Panc1 (cell line): ENCODE measurements at regions not wholly inside any gene's neighbourhood (a gene's known extent, or its start where the extent isn't known, plus 50 kb on each side); places are given as distances from the start of the nearest gene placed in this dataset.

Experiments
- ATAC-seq: fragments of 200-7000 bp; cut with Tn5 transposase; 2 replicates; pipeline ENCODE4 v1.9.1; 2020; ENCODE audit warnings: mild to moderate bottlenecking, moderate library complexity
- BruUV-seq: library from RNA; stranded (reverse); fragments of 400-500 nt; replicated peaks from 2 replicates; lab custom pipeline; 2021; lab: Mats Ljungman, UMichigan
- CTCF ChIA-PET: fragments of 300-600 bp; sonication (Branson Sonifier 250); formaldehyde crosslinking; loops from one replicate; lab custom pipeline; 2022; ENCODE audit warnings: antibody characterized with exemption; lab: Charles Lee
- POLR2A ChIA-PET: fragments of 300-600 bp; sonication (Branson Sonifier 250); formaldehyde crosslinking; loops from one replicate; lab custom pipeline; 2022; ENCODE audit warnings: antibody characterized with exemption; lab: Charles Lee
- DNase-seq: peaks from one replicate; pipeline ENCODE4 v3.0.0-alpha.2; 2010; ENCODE audit warnings: low read depth, low spot score
- H3K27ac ChIP-seq: 2 replicates; pipeline ENCODE4 v1.5.1; 2011; ENCODE audit warnings: mild to moderate bottlenecking, low read length, inconsistent platforms
- H3K27me3 ChIP-seq: fragments of 200-500 bp; sonication (Bioruptor generic); 2 replicates; pipeline ENCODE4 v1.6.0; 2014; ENCODE audit warnings: low read length, inconsistent platforms; ENCODE audit not compliant: control insufficient read depth, insufficient read depth
- H3K36me3 ChIP-seq: fragments of 200-500 bp; sonication (Bioruptor generic); 2 replicates; pipeline ENCODE4 v1.5.1; 2014; ENCODE audit warnings: inconsistent platforms, mild to moderate bottlenecking, low read length, moderate library complexity; ENCODE audit not compliant: control insufficient read depth, insufficient read depth
- H3K4me1 ChIP-seq: 2 replicates; pipeline ENCODE4 v1.5.1; 2011; ENCODE audit warnings: inconsistent platforms, mild to moderate bottlenecking, low read length, moderate library complexity; ENCODE audit not compliant: control insufficient read depth, insufficient read depth
- H3K4me3 ChIP-seq, 2 experiments: 2 replicates each; pipeline ENCODE4 v1.5.1; 2011 to 2012; ENCODE audit warnings: low read depth in 2 of 2, low read length in 2 of 2, mild to moderate bottlenecking in 2 of 2, inconsistent platforms in 1 of 2, moderate library complexity in 1 of 2
- H3K9me3 ChIP-seq: fragments of 200-500 bp; sonication (Bioruptor generic); 2 replicates; pipeline ENCODE4 v1.5.1; 2014; ENCODE audit warnings: low read depth, mild to moderate bottlenecking, inconsistent platforms, low read length, moderate library complexity; ENCODE audit not compliant: control insufficient read depth, insufficient read depth
- CTCF ChIP-seq: fragments of 450-650 bp; IDR thresholded peaks from 2 replicates; pipeline ENCODE4 v1.5.1; 2017; ENCODE audit warnings: mild to moderate bottlenecking
- POLR2AphosphoS5 ChIP-seq: IDR thresholded peaks from 2 replicates; pipeline ENCODE4 v1.6.1; 2012; ENCODE audit warnings: mild to moderate bottlenecking, low read depth, low read length, moderate library complexity
- REST ChIP-seq, 2 experiments: IDR thresholded peaks; 2 replicates each; pipeline ENCODE4 v1.6.1; 2011 to 2012; ENCODE audit warnings: low read depth in 2 of 2, control low read depth in 1 of 2, low read length in 1 of 2, mild to moderate bottlenecking in 1 of 2, moderate library complexity in 1 of 2; ENCODE audit not compliant: insufficient read depth in 1 of 2
- SIN3A ChIP-seq: IDR thresholded peaks from 2 replicates; pipeline ENCODE4 v1.6.1; 2012; ENCODE audit warnings: low read depth, mild to moderate bottlenecking, low read length, moderate library complexity, borderline replicate concordance; ENCODE audit not compliant: insufficient read depth
- TCF7L2 ChIP-seq: IDR thresholded peaks from 2 replicates; pipeline ENCODE4 v1.6.1; 2011; ENCODE audit warnings: mild to moderate bottlenecking, low read depth, low read length, inconsistent platforms
- in situ Hi-C: cut with HindIII; loops from 2 replicates; pipeline ENCODE4 v1.10.0; 2016; ENCODE audit warnings: low sequenced_read_pairs, low pct_unique_long_range_greater_than_20kb
- intact Hi-C: fragments of 100-400 bp; cut with micrococcal nuclease; formaldehyde crosslinking; loops from one replicate; pipeline ENCODE4 v1.10.0; 2022; ENCODE audit not compliant: unreplicated experiment

GRCh38 chr3:22231061-22231460 is 480.1 kb upstream of the ZNF385D start:
- Histone ChIP-seq H3K9me3 (no peaks in the 10 kb centered on the region), H3K27me3 (no peaks in the 10 kb centered on the region), H3K4me1 (no peaks in the 10 kb centered on the region), H3K27ac (no peak overlapping the region), H3K36me3 (no peaks in the 10 kb centered on the region), H3K4me3 (no peak overlapping the region)
- ATAC-seq (no peak), DNase-seq (no peak)
- CTCF ChIA-PET: no interaction called here
- POLR2A ChIA-PET: no interaction called here
- no TSS peak for BruUV-seq
- TF ChIP-seq SIN3A: no peak
- TF ChIP-seq REST (IDR thresholded peaks at IDR 0.05; ENCODE audit: insufficient read depth in 1 of 2, low read depth in 2 of 2, low read length in 1 of 2): no peak
- TF ChIP-seq CTCF: no peak
- TF ChIP-seq POLR2AphosphoS5: no peak
- TF ChIP-seq TCF7L2: no peak
- intact Hi-C loops (no loop called here), in situ Hi-C loops (no loop called here)

GRCh38 chr3:22236490-22237270 is 485.7 kb upstream of the ZNF385D start:
- ChIA-PET POLR2A (no interaction called here), CTCF (no interaction called here)
- Histone ChIP-seq H3K27ac (no peak overlapping the region), H3K4me3 (no peak overlapping the region), H3K9me3 (no peaks in the 10 kb centered on the region), H3K4me1 (no peaks in the 10 kb centered on the region), H3K36me3 (no peaks in the 10 kb centered on the region), H3K27me3 (no peaks in the 10 kb centered on the region)
- ATAC-seq (no peak), DNase-seq (no peak)
- no peak for TF ChIP-seq TCF7L2
- TF ChIP-seq SIN3A: no peak
- no peak for TF ChIP-seq REST (IDR thresholded peaks at IDR 0.05; ENCODE audit: insufficient read depth in 1 of 2, low read depth in 2 of 2, low read length in 1 of 2)
- no peak for TF ChIP-seq CTCF
- no peak for TF ChIP-seq POLR2AphosphoS5
- intact Hi-C loops: no loop called here
- in situ Hi-C loops: no loop called here
- BruUV-seq: no TSS peak
